Stomach (tissue), 8 donors: ENCODE measurements at regions not wholly inside any gene's neighbourhood (a gene's known extent, or its start where the extent isn't known, plus 50 kb on each side); places are given as distances from the start of the nearest gene placed in this dataset.

Experiments used
- DNase-seq, 2 donors: peaks; one replicate each; pipeline versions ENCODE4 v3.0.0 to v3.0.0-alpha.2; 2013 to 2019
- H3K27ac ChIP-seq, 5 donors: fragments of 200-600 bp in 4 of 5; sonication (generic) in 4 of 5; one replicate each; pipeline ENCODE4 v1.5.1; 2013 to 2019; ENCODE audit warnings: mild to moderate bottlenecking in 1 of 5, moderate library complexity in 1 of 5
- H3K27me3 ChIP-seq, 3 donors: fragments of 200-600 bp; sonication (generic); one replicate each; pipeline ENCODE4 v1.5.1; 2017 to 2019; ENCODE audit warnings: mixed run types in 1 of 3
- H3K36me3 ChIP-seq, 4 donors: fragments of 200-600 bp; sonication (generic); 1 replicate in 3 of 4; 2 replicates in 1 of 4; pipeline ENCODE4 v1.5.1; 2016 to 2019
- H3K4me1 ChIP-seq, 4 donors: fragments of 200-600 bp; sonication (generic); one replicate each; pipeline ENCODE4 v1.5.1; 2016 to 2019
- H3K4me3 ChIP-seq, 4 donors: fragments of 200-600 bp; sonication (generic) in 3 of 4; one replicate each; pipeline ENCODE4 v1.5.1; 2016 to 2019; ENCODE audit warnings: mild to moderate bottlenecking in 1 of 4
- H3K9me3 ChIP-seq, 4 donors: fragments of 200-600 bp; sonication (generic); one replicate each; pipeline ENCODE4 v1.5.1; 2016 to 2019
- CTCF ChIP-seq, 7 experiments: fragments of 450-650 bp in 4 of 7; fragments of 200-600 bp in 3 of 7; sonication (generic) in 3 of 7; IDR thresholded peaks; one replicate each; pipeline ENCODE4 v1.5.1; 2016 to 2019; ENCODE audit warnings: antibody characterized with exemption in 7 of 7, control low read depth in 2 of 7, mild to moderate bottlenecking in 1 of 7
- EP300 ChIP-seq: sonication (generic); formaldehyde crosslinking; IDR thresholded peaks from one replicate; pipeline ENCODE4 v1.6.1; 2017; ENCODE audit warnings: antibody characterized with exemption
- POLR2A ChIP-seq, 4 donors: fragments of 450-650 bp; IDR thresholded peaks; one replicate each; pipeline ENCODE4 v1.6.1; 2016; ENCODE audit warnings: antibody characterized with exemption in 4 of 4, control low read depth in 2 of 4, mild to moderate bottlenecking in 1 of 4, moderate library complexity in 1 of 4
- POLR2AphosphoS5 ChIP-seq, 3 donors: sonication (generic); formaldehyde crosslinking; IDR thresholded peaks; one replicate each; pipeline ENCODE4 v1.6.1; 2016; ENCODE audit warnings: antibody characterized with exemption in 3 of 3
- WGBS, 5 donors: extraction: QIAGEN DNeasy Blood & Tissue Kit in 3 of 5; methylation state at CpG; one replicate each; pipeline versions ENCODE4 v1.1.5 to v1.1.7; 2013 to 2018; 5-methylcytosine and 5-hydroxymethylcytosine counted together
- intact Hi-C: fragments of 100-400 bp; cut with DNase I; formaldehyde crosslinking; loops from one replicate; pipeline ENCODE4 v1.15.1; 2023; ENCODE audit warnings: low total_unique reads
- donor health status: healthy with polysubstance abuse.
- donor health status: Bipolar disorder and iron deficiency.
- donor health status: healthy.

DNA sequence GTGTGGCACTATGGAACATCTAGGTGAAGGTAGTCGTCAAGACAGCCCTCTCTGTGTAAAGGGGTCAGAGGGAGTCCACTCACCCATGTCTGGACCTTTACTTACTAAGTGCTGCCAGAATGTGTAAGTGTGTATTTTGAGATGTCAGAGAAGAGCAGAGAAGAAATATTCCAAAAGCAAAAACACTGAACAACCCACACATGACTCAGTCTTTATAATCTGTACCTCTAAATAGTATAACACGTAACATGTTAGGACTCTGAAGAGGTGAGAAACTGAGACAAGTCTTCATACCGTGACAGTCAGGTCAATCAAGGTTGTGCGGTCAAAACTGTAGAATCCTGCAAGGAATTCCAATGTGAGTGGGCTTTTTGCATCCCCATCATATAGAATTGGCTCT lies 555.2 kb downstream of the LMO4 start:
- Histone ChIP-seq H3K27me3 (no peaks in the 10 kb centered on the region), H3K4me3 (no peak overlapping the region), H3K4me1 (peaks cover 0 to 11% (median 5%) of the 10 kb centered on the region in 4 donors), H3K27ac (no peak overlapping the region), H3K9me3 (no peaks in the 10 kb centered on the region), H3K36me3 (no peaks in the 10 kb centered on the region)
- TF ChIP-seq POLR2AphosphoS5 (IDR thresholded peaks at IDR 0.05) (no peak), EP300 (no peak), CTCF (IDR thresholded peaks at IDR 0.05) (no peak), POLR2A (IDR thresholded peaks at IDR 0.05) (no peak)
- intact Hi-C loops: no loop called here
- DNase-seq: no peak
- 86 to 96% (median 92%) methylated on average over 4 of the region's 4 CpGs for WGBS, 5 donors

DNA sequence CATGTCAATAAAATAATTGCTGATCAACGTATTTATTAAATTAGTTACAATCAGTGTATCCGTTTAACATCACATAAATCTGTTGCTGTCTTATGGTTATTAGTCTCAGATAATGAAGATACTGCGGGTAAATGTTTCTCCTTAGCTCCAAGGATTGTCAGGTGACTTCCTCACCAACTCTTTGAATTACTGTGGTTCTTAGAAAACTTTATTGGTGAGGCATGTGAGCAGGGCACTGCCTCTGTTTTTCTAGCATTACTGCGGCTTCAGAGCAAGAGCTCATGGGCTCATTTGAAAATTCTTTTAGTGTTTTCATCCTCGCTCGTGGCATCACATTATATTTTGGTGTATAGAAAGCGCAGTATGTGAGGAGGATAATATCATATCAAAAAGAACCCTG lies 555.9 kb downstream of the LMO4 start:
- TF ChIP-seq POLR2A (IDR thresholded peaks at IDR 0.05) (no peak), EP300 (no peak), CTCF (IDR thresholded peaks at IDR 0.05) (no peak), POLR2AphosphoS5 (IDR thresholded peaks at IDR 0.05) (no peak)

DNA sequence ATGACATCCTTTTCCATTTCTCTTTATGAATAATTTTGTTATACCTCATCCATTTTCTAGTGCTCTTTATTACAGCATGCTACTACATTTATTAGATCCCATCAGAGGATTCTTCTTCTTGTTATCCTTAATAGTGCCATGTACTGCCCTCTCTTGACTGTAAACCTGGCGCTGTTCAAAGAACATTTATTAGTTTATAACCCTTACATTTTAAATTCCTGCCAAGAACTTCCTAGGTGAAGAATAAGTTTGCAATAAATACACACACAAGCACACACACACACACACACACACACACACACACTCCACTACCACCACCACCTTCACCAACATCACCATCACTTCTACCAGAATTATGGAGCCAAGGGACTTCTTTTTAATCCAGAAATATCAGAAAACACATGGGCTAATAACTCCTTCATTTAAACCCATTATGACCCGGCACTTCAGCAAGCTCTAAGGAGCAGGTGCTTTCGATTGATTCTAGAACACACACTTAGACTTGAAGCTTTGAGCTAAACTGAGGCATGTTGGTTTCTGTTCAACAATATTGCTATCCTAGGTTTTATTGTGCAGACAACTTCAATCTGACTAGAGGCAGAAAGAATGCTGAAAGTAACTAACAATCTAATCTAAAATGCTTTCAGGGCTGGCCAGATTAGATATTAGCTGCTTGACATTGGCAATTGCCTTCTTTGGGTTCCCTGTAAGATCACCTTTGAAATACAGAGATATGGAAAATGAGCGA lies 556.8 kb downstream of the LMO4 start:
- H3K4me3 ChIP-seq: no peak overlapping the region
- peaks cover 0 to 11% (median 5%) of the 10 kb centered on the region in 4 donors for H3K4me1 ChIP-seq
- DNase-seq: no peak
- intact Hi-C loops: no loop called here
- no peaks in the 10 kb centered on the region for H3K36me3 ChIP-seq
- no peak for TF ChIP-seq EP300
- TF ChIP-seq POLR2A (IDR thresholded peaks at IDR 0.05): no peak
- no peak for TF ChIP-seq POLR2AphosphoS5 (IDR thresholded peaks at IDR 0.05)
- TF ChIP-seq CTCF (IDR thresholded peaks at IDR 0.05): no peak
- no peaks in the 10 kb centered on the region for H3K9me3 ChIP-seq
- peak overlapping the region in 2 of 5 donors; percentile 14 to 30 for H3K27ac ChIP-seq
- WGBS, 5 donors: 39 to 67% (median 55%) methylated on average over 4 of the region's 4 CpGs
- H3K27me3 ChIP-seq: no peaks in the 10 kb centered on the region

More for the DNA sequence above, 555.9 kb downstream of the LMO4 start:
- 89 to 96% (median 94%) methylated on average over 7 of the region's 7 CpGs for WGBS, 5 donors
- DNase-seq: no peak
- intact Hi-C loops: no loop called here
- Histone ChIP-seq H3K4me1 (peaks cover 0 to 11% (median 5%) of the 10 kb centered on the region in 4 donors), H3K4me3 (no peak overlapping the region), H3K9me3 (no peaks in the 10 kb centered on the region), H3K27ac (peak overlapping the region in 1 of 5 donors; percentile 14), H3K27me3 (no peaks in the 10 kb centered on the region), H3K36me3 (no peaks in the 10 kb centered on the region)

- no peak for DNase-seq
- Histone ChIP-seq H3K4me3 (no peak overlapping the region), H3K4me1 (peaks cover 0 to 11% (median 5%) of the 10 kb centered on the region in 4 donors), H3K9me3 (no peaks in the 10 kb centered on the region), H3K27ac (peak overlapping the region in 2 of 5 donors; percentile 30 to 46), H3K36me3 (no peaks in the 10 kb centered on the region), H3K27me3 (no peaks in the 10 kb centered on the region)
- 76 to 94% (median 80%) methylated on average over 1 of the region's 1 CpG for WGBS, 5 donors
- intact Hi-C loops: no loop called here
- TF ChIP-seq POLR2AphosphoS5 (IDR thresholded peaks at IDR 0.05) (no peak), POLR2A (IDR thresholded peaks at IDR 0.05) (no peak), EP300 (no peak), CTCF (IDR thresholded peaks at IDR 0.05) (no peak)
Measured at GRCh38 chr1:87887100-87887499, 558.4 kb downstream of the LMO4 start.
